Erythroblast (primary cell): ENCODE measurements at regions not wholly inside any gene's neighbourhood (a gene's known extent, or its start where the extent isn't known, plus 50 kb on each side); places are given as distances from the start of the nearest gene placed in this dataset.

ENCODE experiments used
- GATA1 ChIP-seq: IDR thresholded peaks from 2 replicates; pipeline ENCODE4 v1.6.1; 2011; ENCODE audit warnings: low read depth, mild to moderate bottlenecking, control low read depth, low read length, moderate library complexity
- POLR2A ChIP-seq: IDR thresholded peaks from 2 replicates; pipeline ENCODE4 v1.6.1; 2011; ENCODE audit warnings: mild to moderate bottlenecking, low read length

- TF ChIP-seq POLR2A = no peak
- no peak for TF ChIP-seq GATA1
These were observed 275.7 kb upstream of the FN1 start for GRCh38 chr2:215711471-215712034.
